Mammary epithelial cell (primary cell): ENCODE measurements at regions not wholly inside any gene's neighbourhood (a gene's known extent, or its start where the extent isn't known, plus 50 kb on each side); places are given as distances from the start of the nearest gene placed in this dataset.

Source experiments
- EZH2 ChIP-seq: IDR thresholded peaks from 2 replicates; pipeline ENCODE4 v1.6.1; 2012; ENCODE audit warnings: low read length, inconsistent platforms, borderline replicate concordance
- TF ChIP-seq, protein P1 (sequence below), 2 donors: IDR thresholded peaks in 1 of 2; conservative IDR thresholded peaks in 1 of 2; 2 replicates each; pipeline ENCODE4 v1.5.1; 2011 to 2012; ENCODE audit warnings: inconsistent platforms in 2 of 2, low read length in 2 of 2, mild to moderate bottlenecking in 2 of 2, control low read depth in 1 of 2, low read depth in 1 of 2; ENCODE audit not compliant: insufficient read depth in 1 of 2; ENCODE audit errors: extremely low read depth in 1 of 2

DNA sequence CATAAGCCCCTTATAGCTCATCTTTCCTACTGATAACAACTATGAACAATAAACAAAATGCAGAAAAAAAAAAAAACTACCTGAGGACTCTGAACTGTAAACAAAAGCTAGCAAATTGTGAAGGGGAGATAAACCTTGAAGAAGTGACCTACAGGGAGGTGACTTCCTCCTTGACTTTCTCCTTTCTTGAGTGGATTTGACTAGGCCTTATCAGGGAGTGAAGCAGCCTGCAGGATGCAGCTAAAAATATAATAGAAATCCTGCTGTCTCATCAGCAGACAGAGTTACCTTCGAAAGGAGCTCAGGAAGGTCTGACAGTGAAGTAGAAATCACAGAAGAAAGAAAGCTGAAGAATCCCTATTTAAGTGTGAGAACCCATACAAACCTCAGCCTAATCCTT lies 322.0 kb upstream of the HTR1E start:
- TF ChIP-seq, protein P1, sequence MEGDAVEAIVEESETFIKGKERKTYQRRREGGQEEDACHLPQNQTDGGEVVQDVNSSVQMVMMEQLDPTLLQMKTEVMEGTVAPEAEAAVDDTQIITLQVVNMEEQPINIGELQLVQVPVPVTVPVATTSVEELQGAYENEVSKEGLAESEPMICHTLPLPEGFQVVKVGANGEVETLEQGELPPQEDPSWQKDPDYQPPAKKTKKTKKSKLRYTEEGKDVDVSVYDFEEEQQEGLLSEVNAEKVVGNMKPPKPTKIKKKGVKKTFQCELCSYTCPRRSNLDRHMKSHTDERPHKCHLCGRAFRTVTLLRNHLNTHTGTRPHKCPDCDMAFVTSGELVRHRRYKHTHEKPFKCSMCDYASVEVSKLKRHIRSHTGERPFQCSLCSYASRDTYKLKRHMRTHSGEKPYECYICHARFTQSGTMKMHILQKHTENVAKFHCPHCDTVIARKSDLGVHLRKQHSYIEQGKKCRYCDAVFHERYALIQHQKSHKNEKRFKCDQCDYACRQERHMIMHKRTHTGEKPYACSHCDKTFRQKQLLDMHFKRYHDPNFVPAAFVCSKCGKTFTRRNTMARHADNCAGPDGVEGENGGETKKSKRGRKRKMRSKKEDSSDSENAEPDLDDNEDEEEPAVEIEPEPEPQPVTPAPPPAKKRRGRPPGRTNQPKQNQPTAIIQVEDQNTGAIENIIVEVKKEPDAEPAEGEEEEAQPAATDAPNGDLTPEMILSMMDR (conservative IDR thresholded peaks at IDR 0.05 in 1 of 2, IDR thresholded peaks at IDR 0.05 in 1 of 2; ENCODE audit: extremely low read depth in 1 of 2, insufficient read depth in 1 of 2, low read depth in 1 of 2, low read length in 2 of 2): no peak
- no peak for TF ChIP-seq EZH2
